Effector memory CD8-positive, alpha-beta T cell (primary cell): ENCODE measurements at regions not wholly inside any gene's neighbourhood (a gene's known extent, or its start where the extent isn't known, plus 50 kb on each side); places are given as distances from the start of the nearest gene placed in this dataset.

Experiments
- ATAC-seq: fragments of 150-1000 bp; cut with Tn5 transposase; replicated peaks from 2 replicates; pipeline ENCODE4 v1.10.0; 2021; ENCODE audit warnings: mild to moderate bottlenecking, moderate library complexity
- DNase-seq, 3 experiments: peaks; one replicate each; pipeline ENCODE4 v3.0.0; 2021
- H3K27ac Mint-ChIP-seq, 2 donors: one replicate each; pipeline ENCODE4 v1.8.0; 2022; ENCODE audit warnings: mild to moderate bottlenecking in 2 of 2, mixed read lengths in 2 of 2, moderate library complexity in 2 of 2
- H3K27me3 Mint-ChIP-seq, 2 donors: one replicate each; pipeline ENCODE4 v1.8.0; 2022; ENCODE audit warnings: mixed read lengths in 2 of 2
- H3K36me3 Mint-ChIP-seq: one replicate; pipeline ENCODE4 v1.8.0; 2022; ENCODE audit warnings: mild to moderate bottlenecking, moderate library complexity, mixed read lengths; ENCODE audit not compliant: insufficient read depth
- H3K4me1 Mint-ChIP-seq, 2 donors: one replicate each; pipeline ENCODE4 v1.8.0; 2022; ENCODE audit warnings: low read depth in 2 of 2, mixed read lengths in 2 of 2
- H3K4me3 Mint-ChIP-seq, 2 donors: one replicate each; pipeline ENCODE4 v1.8.0; 2022; ENCODE audit warnings: mild to moderate bottlenecking in 2 of 2, mixed read lengths in 2 of 2, moderate library complexity in 2 of 2
- H3K9me3 Mint-ChIP-seq, 2 donors: one replicate each; pipeline ENCODE4 v1.8.0; 2022; ENCODE audit warnings: mixed read lengths in 2 of 2

GRCh38 chr6:165732696-165733488 is 69.9 kb upstream of the PDE10A start:
- DNase-seq (no peak), ATAC-seq (no peak)
- Mint-ChIP-seq H3K9me3 (peaks cover 8 to 10% of the 10 kb centered on the region in 2 donors), H3K36me3 (no peaks in the 10 kb centered on the region), H3K27me3 (no peaks in the 10 kb centered on the region), H3K27ac (no peak overlapping the region), H3K4me3 (no peak overlapping the region), H3K4me1 (no peaks in the 10 kb centered on the region)

GRCh38 chr6:165729307-165729936 is 66.4 kb upstream of the PDE10A start:
- ATAC-seq (no peak), DNase-seq (no peak)
- H3K9me3 Mint-ChIP-seq: no peaks in the 10 kb centered on the region
- no peaks in the 10 kb centered on the region for H3K4me1 Mint-ChIP-seq
- peaks cover 0 to 12% of the 10 kb centered on the region in 2 donors for H3K27me3 Mint-ChIP-seq
- peaks cover 3% of the 10 kb centered on the region for H3K36me3 Mint-ChIP-seq
- no peak overlapping the region for H3K4me3 Mint-ChIP-seq
- no peak overlapping the region for H3K27ac Mint-ChIP-seq

- ATAC-seq (no peak), DNase-seq (no peak)
- Mint-ChIP-seq H3K27me3 (peaks cover 0 to 12% of the 10 kb centered on the region in 2 donors), H3K9me3 (no peaks in the 10 kb centered on the region), H3K36me3 (peaks cover 3% of the 10 kb centered on the region), H3K4me3 (no peak overlapping the region), H3K4me1 (no peaks in the 10 kb centered on the region), H3K27ac (no peak overlapping the region)
These were observed 65.2 kb upstream of the PDE10A start for GRCh38 chr6:165728216-165728615.

GRCh38 chr6:165726965-165727381 is 63.9 kb upstream of the PDE10A start:
- no peak overlapping the region for H3K27ac Mint-ChIP-seq
- ATAC-seq: no peak
- DNase-seq: no peak
- H3K4me3 Mint-ChIP-seq: no peak overlapping the region
- peaks cover 0 to 12% of the 10 kb centered on the region in 2 donors for H3K27me3 Mint-ChIP-seq
- H3K4me1 Mint-ChIP-seq: no peaks in the 10 kb centered on the region
- no peaks in the 10 kb centered on the region for H3K9me3 Mint-ChIP-seq
- peaks cover 3% of the 10 kb centered on the region for H3K36me3 Mint-ChIP-seq

GRCh38 chr6:165726290-165726875 is 63.3 kb upstream of the PDE10A start:
- DNase-seq (no peak), ATAC-seq (no peak)
- H3K4me3 Mint-ChIP-seq: no peak overlapping the region
- H3K27ac Mint-ChIP-seq: no peak overlapping the region
- H3K4me1 Mint-ChIP-seq: no peaks in the 10 kb centered on the region
- peaks cover 0 to 12% of the 10 kb centered on the region in 2 donors for H3K27me3 Mint-ChIP-seq
- H3K9me3 Mint-ChIP-seq: no peaks in the 10 kb centered on the region
- peaks cover 3% of the 10 kb centered on the region for H3K36me3 Mint-ChIP-seq

GRCh38 chr6:165725201-165725600 is 62.2 kb upstream of the PDE10A start:
- H3K36me3 Mint-ChIP-seq: peaks cover 3% of the 10 kb centered on the region
- H3K27ac Mint-ChIP-seq: no peak overlapping the region
- peaks cover 0 to 12% of the 10 kb centered on the region in 2 donors for H3K27me3 Mint-ChIP-seq
- DNase-seq: no peak
- no peak for ATAC-seq
- no peaks in the 10 kb centered on the region for H3K4me1 Mint-ChIP-seq
- no peak overlapping the region for H3K4me3 Mint-ChIP-seq
- H3K9me3 Mint-ChIP-seq: no peaks in the 10 kb centered on the region

GRCh38 chr6:165723326-165723725 is 60.3 kb upstream of the PDE10A start:
- Mint-ChIP-seq H3K4me3 (no peak overlapping the region), H3K36me3 (peaks cover 3% of the 10 kb centered on the region), H3K27me3 (peaks cover 0 to 26% of the 10 kb centered on the region in 2 donors), H3K27ac (no peak overlapping the region), H3K4me1 (no peaks in the 10 kb centered on the region), H3K9me3 (no peaks in the 10 kb centered on the region)
- ATAC-seq (no peak), DNase-seq (no peak)

GRCh38 chr6:165722022-165722421 is 59.0 kb upstream of the PDE10A start:
- Mint-ChIP-seq H3K9me3 (no peaks in the 10 kb centered on the region), H3K27ac (no peak overlapping the region), H3K27me3 (peaks cover 0 to 26% of the 10 kb centered on the region in 2 donors), H3K36me3 (peaks cover 3% of the 10 kb centered on the region), H3K4me1 (no peaks in the 10 kb centered on the region), H3K4me3 (no peak overlapping the region)
- ATAC-seq (no peak), DNase-seq (no peak)

GRCh38 chr6:165721356-165721755 is 58.3 kb upstream of the PDE10A start:
- H3K27me3 Mint-ChIP-seq: peaks cover 0 to 19% of the 10 kb centered on the region in 2 donors
- H3K36me3 Mint-ChIP-seq: peaks cover 3% of the 10 kb centered on the region
- no peak overlapping the region for H3K4me3 Mint-ChIP-seq
- H3K4me1 Mint-ChIP-seq: no peaks in the 10 kb centered on the region
- no peaks in the 10 kb centered on the region for H3K9me3 Mint-ChIP-seq
- H3K27ac Mint-ChIP-seq: no peak overlapping the region
- DNase-seq (no peak), ATAC-seq (no peak)

- H3K4me1 Mint-ChIP-seq: no peaks in the 10 kb centered on the region
- DNase-seq: no peak
- ATAC-seq: no peak
- H3K27me3 Mint-ChIP-seq: peaks cover 0 to 14% of the 10 kb centered on the region in 2 donors
- H3K9me3 Mint-ChIP-seq: no peaks in the 10 kb centered on the region
- no peaks in the 10 kb centered on the region for H3K36me3 Mint-ChIP-seq
- no peak overlapping the region for H3K4me3 Mint-ChIP-seq
- H3K27ac Mint-ChIP-seq: no peak overlapping the region
These were observed 55.5 kb upstream of the PDE10A start for GRCh38 chr6:165718491-165718891.

GRCh38 chr6:165717732-165718465 is 54.9 kb upstream of the PDE10A start:
- H3K4me1 Mint-ChIP-seq: no peaks in the 10 kb centered on the region
- no peak overlapping the region for H3K4me3 Mint-ChIP-seq
- no peaks in the 10 kb centered on the region for H3K36me3 Mint-ChIP-seq
- no peaks in the 10 kb centered on the region for H3K9me3 Mint-ChIP-seq
- no peak for ATAC-seq
- H3K27me3 Mint-ChIP-seq: peaks cover 0 to 14% of the 10 kb centered on the region in 2 donors
- no peak overlapping the region for H3K27ac Mint-ChIP-seq
- DNase-seq: no peak

GRCh38 chr6:165716886-165717285 is 53.8 kb upstream of the PDE10A start:
- H3K36me3 Mint-ChIP-seq: no peaks in the 10 kb centered on the region
- H3K27me3 Mint-ChIP-seq: peaks cover 0 to 14% of the 10 kb centered on the region in 2 donors
- H3K4me1 Mint-ChIP-seq: no peaks in the 10 kb centered on the region
- ATAC-seq: no peak
- H3K4me3 Mint-ChIP-seq: no peak overlapping the region
- H3K9me3 Mint-ChIP-seq: no peaks in the 10 kb centered on the region
- H3K27ac Mint-ChIP-seq: no peak overlapping the region
- DNase-seq: no peak

- Mint-ChIP-seq H3K4me1 (no peaks in the 10 kb centered on the region), H3K27ac (no peak overlapping the region), H3K27me3 (peaks cover 0 to 14% of the 10 kb centered on the region in 2 donors), H3K9me3 (no peaks in the 10 kb centered on the region), H3K4me3 (no peak overlapping the region), H3K36me3 (no peaks in the 10 kb centered on the region)
- DNase-seq (no peak), ATAC-seq (no peak)
These were observed 52.4 kb upstream of the PDE10A start for GRCh38 chr6:165715428-165715827.
